GM19023 (cell line): ENCODE measurements at regions not wholly inside any gene's neighbourhood (a gene's known extent, or its start where the extent isn't known, plus 50 kb on each side); places are given as distances from the start of the nearest gene placed in this dataset.
"Not testable (repeated sequence)": the region's sequence is repeated elsewhere in the genome, so short reads cannot be mapped to it uniquely, and the experiment has no call there.

ENCODE experiments used
- ATAC-seq: cut with Tn5 transposase; IDR thresholded peaks from one replicate; pipeline ENCODE4 v1.9.1; 2021; ENCODE audit warnings: mild to moderate bottlenecking, moderate library complexity; ENCODE audit not compliant: unreplicated experiment

- ATAC-seq, result no peak
These were observed 152.8 kb downstream of the CYSLTR2 start for GRCh38 chr13:48806522-48806921.

- ATAC-seq, result no peak
These were observed 155.0 kb downstream of the CYSLTR2 start for GRCh38 chr13:48808683-48809082.

GRCh38 chr13:48810013-48810412 lies 156.3 kb downstream of the CYSLTR2 start:
- no peak for ATAC-seq

- ATAC-seq, result no peak
These were observed 159.8 kb downstream of the CYSLTR2 start for GRCh38 chr13:48813518-48813917.

GRCh38 chr13:48816700-48817099 lies 159.0 kb upstream of the FNDC3A start:
- ATAC-seq, result no peak

GRCh38 chr13:48817166-48817802 lies 158.4 kb upstream of the FNDC3A start:
- no peak for ATAC-seq

GRCh38 chr13:48818495-48819356 lies 157.0 kb upstream of the FNDC3A start:
- no peak for ATAC-seq

GRCh38 chr13:48819376-48819775 lies 156.3 kb upstream of the FNDC3A start:
- no peak for ATAC-seq

- no peak for ATAC-seq
These were observed 155.8 kb upstream of the FNDC3A start for GRCh38 chr13:48819899-48820298.

GRCh38 chr13:48823526-48823925 lies 152.2 kb upstream of the FNDC3A start:
- not testable (repeated sequence) for ATAC-seq

- no peak for ATAC-seq
These were observed 149.7 kb upstream of the FNDC3A start for GRCh38 chr13:48826039-48826438.

GRCh38 chr13:48826922-48827454 lies 148.7 kb upstream of the FNDC3A start:
- not testable (repeated sequence) for ATAC-seq

- no peak for ATAC-seq
These were observed 148.0 kb upstream of the FNDC3A start for GRCh38 chr13:48827709-48828108.

GRCh38 chr13:48828962-48829411 lies 146.7 kb upstream of the FNDC3A start:
- ATAC-seq, result no peak

- no peak for ATAC-seq
These were observed 146.2 kb upstream of the FNDC3A start for GRCh38 chr13:48829536-48829935.

- no peak for ATAC-seq
These were observed 144.5 kb upstream of the FNDC3A start for GRCh38 chr13:48831248-48831647.

GRCh38 chr13:48833412-48833811 lies 142.3 kb upstream of the FNDC3A start:
- no peak for ATAC-seq

- ATAC-seq, result not testable (repeated sequence)
These were observed 140.4 kb upstream of the FNDC3A start for GRCh38 chr13:48835326-48835725.

- no peak for ATAC-seq
These were observed 137.3 kb upstream of the FNDC3A start for GRCh38 chr13:48838193-48838973.

- ATAC-seq, result no peak
These were observed 136.5 kb upstream of the FNDC3A start for GRCh38 chr13:48839171-48839570.

GRCh38 chr13:48840366-48840765 lies 135.3 kb upstream of the FNDC3A start:
- no peak for ATAC-seq
